H9 (cell line): ENCODE measurements at regions not wholly inside any gene's neighbourhood (a gene's known extent, or its start where the extent isn't known, plus 50 kb on each side); places are given as distances from the start of the nearest gene placed in this dataset.

Experiments used
- DNase-seq: peaks from one replicate; pipeline ENCODE4 v3.0.0-alpha.2; 2017
- H2AFZ ChIP-seq: one replicate; pipeline ENCODE4 v1.6.1; 2013; ENCODE audit warnings: mild to moderate bottlenecking, low read length, control low read depth, moderate library complexity
- H2AK5ac ChIP-seq: 2 replicates; pipeline ENCODE4 v1.6.1; 2013; ENCODE audit warnings: low read length, control low read depth, mixed read lengths; ENCODE audit not compliant: insufficient read length
- H2BK120ac ChIP-seq: one replicate; pipeline ENCODE4 v1.6.1; 2013; ENCODE audit warnings: low read depth, mild to moderate bottlenecking, low read length, control low read depth, inconsistent platforms; ENCODE audit not compliant: poor library complexity, severe bottlenecking
- H2BK12ac ChIP-seq: 2 replicates; pipeline ENCODE4 v1.6.1; 2013; ENCODE audit warnings: low read length, control low read depth, mixed read lengths, low read depth; ENCODE audit not compliant: insufficient read length
- H2BK15ac ChIP-seq: 2 replicates; pipeline ENCODE4 v1.6.1; 2013; ENCODE audit warnings: low read depth, low read length, control low read depth
- H2BK20ac ChIP-seq: one replicate; pipeline ENCODE4 v1.6.1; 2013; ENCODE audit warnings: low read depth, mild to moderate bottlenecking, low read length, control low read depth, inconsistent platforms; ENCODE audit not compliant: poor library complexity, severe bottlenecking
- H2BK5ac ChIP-seq: 2 replicates; pipeline ENCODE4 v1.6.1; 2013; ENCODE audit warnings: low read length, control low read depth, mixed read lengths; ENCODE audit not compliant: insufficient read length
- H3K14ac ChIP-seq: 2 replicates; pipeline ENCODE4 v1.6.1; 2013; ENCODE audit warnings: low read length, control low read depth; ENCODE audit not compliant: insufficient read depth
- H3K18ac ChIP-seq: 2 replicates; pipeline ENCODE4 v1.6.1; 2013; ENCODE audit warnings: low read depth, mild to moderate bottlenecking, mixed read lengths, low read length, control low read depth; ENCODE audit not compliant: insufficient read length
- H3K23ac ChIP-seq: 2 replicates; pipeline ENCODE4 v1.6.1; 2013; ENCODE audit warnings: low read length, control low read depth, mixed read lengths, low read depth; ENCODE audit not compliant: insufficient read length
- H3K23me2 ChIP-seq: 2 replicates; pipeline ENCODE4 v1.6.1; 2013; ENCODE audit warnings: low read depth, mild to moderate bottlenecking, mixed read lengths, low read length, control low read depth; ENCODE audit not compliant: insufficient read length, poor library complexity, severe bottlenecking
- H3K27ac ChIP-seq: 2 replicates; pipeline ENCODE4 v1.5.1; 2013; ENCODE audit warnings: low read length, control low read depth, mixed read lengths, low read depth; ENCODE audit not compliant: insufficient read length
- H3K27me3 ChIP-seq: 2 replicates; pipeline ENCODE4 v1.6.1; 2013; ENCODE audit warnings: low read length, control low read depth, inconsistent platforms; ENCODE audit not compliant: insufficient read depth
- H3K4ac ChIP-seq: 2 replicates; pipeline ENCODE4 v1.6.1; 2013; ENCODE audit warnings: low read depth, mild to moderate bottlenecking, control low read depth, inconsistent platforms, low read length, moderate library complexity
- H3K4me1 ChIP-seq: 2 replicates; pipeline ENCODE4 v1.6.1; 2013; ENCODE audit warnings: low read length, control low read depth, inconsistent platforms; ENCODE audit not compliant: insufficient read depth
- H3K4me2 ChIP-seq: 2 replicates; pipeline ENCODE4 v1.6.1; 2013; ENCODE audit warnings: low read length, control low read depth, mixed read lengths; ENCODE audit not compliant: insufficient read length, insufficient read depth
- H3K56ac ChIP-seq: 2 replicates; pipeline ENCODE4 v1.6.1; 2013; ENCODE audit warnings: low read depth, mild to moderate bottlenecking, mixed read lengths, low read length, control low read depth; ENCODE audit not compliant: insufficient read length
- H3K79me1 ChIP-seq: 2 replicates; pipeline ENCODE4 v1.6.1; 2013; ENCODE audit warnings: low read depth, mild to moderate bottlenecking, moderate library complexity, low read length, control low read depth, inconsistent platforms; ENCODE audit not compliant: insufficient read depth, poor library complexity, severe bottlenecking
- H3K79me2 ChIP-seq: 2 replicates; pipeline ENCODE4 v1.6.1; 2013; ENCODE audit warnings: low read length, control low read depth, inconsistent platforms; ENCODE audit not compliant: insufficient read depth
- H3K9ac ChIP-seq: 2 replicates; pipeline ENCODE4 v1.6.1; 2013; ENCODE audit warnings: low read length, control low read depth, mixed read lengths; ENCODE audit not compliant: insufficient read length; ENCODE audit errors: extremely low read depth
- H3K9me3 ChIP-seq: one replicate; pipeline ENCODE4 v1.6.1; 2013; ENCODE audit warnings: low read depth, low read length, inconsistent platforms; ENCODE audit not compliant: control insufficient read depth
- H3T11ph ChIP-seq: one replicate; pipeline ENCODE4 v1.6.1; 2013; ENCODE audit warnings: mild to moderate bottlenecking, low read length, control low read depth, inconsistent platforms
- H4K20me1 ChIP-seq: one replicate; pipeline ENCODE4 v1.6.1; 2013; ENCODE audit not compliant: control insufficient read depth, insufficient read length, insufficient read depth
- H4K5ac ChIP-seq: 2 replicates; pipeline ENCODE4 v1.6.1; 2013; ENCODE audit warnings: low read depth, mild to moderate bottlenecking, mixed read lengths, low read length, control low read depth; ENCODE audit not compliant: insufficient read length
- H4K8ac ChIP-seq: replicated peaks from 2 replicates; pipeline ENCODE4 v1.6.1; 2013; ENCODE audit warnings: low read length, control low read depth, mixed read lengths, low read depth; ENCODE audit not compliant: insufficient read length
- H4K91ac ChIP-seq: 2 replicates; pipeline ENCODE4 v1.6.1; 2013; ENCODE audit warnings: low read depth, mild to moderate bottlenecking, moderate library complexity, mixed read lengths, low read length, control low read depth; ENCODE audit not compliant: insufficient read length
- H3K27ac Mint-ChIP-seq, 3 experiments: 2 replicates in 2 of 3; 3 replicates in 1 of 3; pipeline ENCODE4 v1.8.0; 2020 to 2021; ENCODE audit warnings: mixed read lengths in 3 of 3, mild to moderate bottlenecking in 1 of 3, moderate library complexity in 1 of 3
- H3K27me3 Mint-ChIP-seq: 2 replicates; pipeline ENCODE4 v1.8.0; 2021; ENCODE audit warnings: low read depth, mild to moderate bottlenecking, moderate library complexity, mixed read lengths
- H3K36me3 Mint-ChIP-seq, 3 experiments: 2 replicates in 2 of 3; 3 replicates in 1 of 3; pipeline ENCODE4 v1.8.0; 2020 to 2021; ENCODE audit warnings: low read depth in 3 of 3, mixed read lengths in 3 of 3; ENCODE audit not compliant: insufficient read depth in 1 of 3
- H3K4me1 Mint-ChIP-seq, 2 experiments: 2 replicates each; pipeline ENCODE4 v1.8.0; 2020; ENCODE audit warnings: mixed read lengths in 2 of 2
- H3K4me3 Mint-ChIP-seq, 2 experiments: 2 replicates in 1 of 2; 3 replicates in 1 of 2; pipeline ENCODE4 v1.8.0; 2020 to 2021; ENCODE audit warnings: mild to moderate bottlenecking in 2 of 2, mixed read lengths in 2 of 2, moderate library complexity in 1 of 2
- H3K9me3 Mint-ChIP-seq, 2 experiments: 2 replicates in 1 of 2; 3 replicates in 1 of 2; pipeline ENCODE4 v1.8.0; 2020; ENCODE audit warnings: mild to moderate bottlenecking in 2 of 2, mixed read lengths in 2 of 2, moderate library complexity in 1 of 2
- CTCF ChIP-seq: fragments of 200-600 bp; sonication (generic); conservative IDR thresholded peaks from 3 replicates; pipeline ENCODE4 v1.8.0; 2021; ENCODE audit warnings: antibody characterized with exemption, mild to moderate bottlenecking
- WGBS: extraction: QIAGEN DNeasy Blood & Tissue Kit; methylation state at CpG from one replicate; pipeline ENCODE4 v1.1.7; 2013; ENCODE audit warnings: missing lambda C conversion rate, low lambda C conversion rate, mixed read lengths; ENCODE audit not compliant: insufficient read length; ENCODE audit errors: extremely low coverage; 5-methylcytosine and 5-hydroxymethylcytosine counted together

- Histone ChIP-seq H3K4me1 (no peaks in the 10 kb centered on the region), H2AFZ (no peak overlapping the region), H3K79me2 (no peaks in the 10 kb centered on the region), H2BK5ac (no peak overlapping the region), H2BK12ac (no peak overlapping the region), H3K4me2 (no peak overlapping the region), H3K56ac (no peak overlapping the region), H4K5ac (no peak overlapping the region), H3K79me1 (no peaks in the 10 kb centered on the region), H4K20me1 (no peaks in the 10 kb centered on the region), H3K9ac (no peak overlapping the region), H3K18ac (no peak overlapping the region), H2BK120ac (no peak overlapping the region), H3K27me3 (no peaks in the 10 kb centered on the region), H3K23ac (no peak overlapping the region), H4K8ac (no peak overlapping the region), H2AK5ac (no peak overlapping the region), H3T11ph (no peak overlapping the region), H3K27ac (no peak overlapping the region), H3K9me3 (no peaks in the 10 kb centered on the region), H3K14ac (no peak overlapping the region), H2BK20ac (no peak overlapping the region), H4K91ac (no peak overlapping the region), H3K4ac (no peak overlapping the region), H2BK15ac (no peak overlapping the region), H3K23me2 (no peaks in the 10 kb centered on the region)
- no peaks in the 10 kb centered on the region for H3K27me3 Mint-ChIP-seq
- H3K9me3 Mint-ChIP-seq: no peaks in the 10 kb centered on the region
- no peak for TF ChIP-seq CTCF
- H3K36me3 Mint-ChIP-seq: no peaks in the 10 kb centered on the region
- WGBS: no CpG with 5 or more reads among the region's 5 CpGs
- DNase-seq: no peak
- H3K4me1 Mint-ChIP-seq: 0 out of 4 replicates have a peak, but pooled peaks cover 0 to 2% of the 10 kb centered on the region in 2 experiments
- H3K4me3 Mint-ChIP-seq: no peak overlapping the region
- H3K27ac Mint-ChIP-seq: no peak overlapping the region
These were observed 893.2 kb upstream of the CRIM1 start for GRCh38 chr2:35462226-35462998.
